ENCODE measurements at regions not wholly inside any gene's neighbourhood (a gene's known extent, or its start where the extent isn't known, plus 50 kb on each side); places are given as distances from the start of the nearest gene placed in this dataset.

- TF ChIP-seq ZFP30 (CRISPR knock-in tag; IDR thresholded peaks at IDR 0.05): no peak
- TF ChIP-seq PPARA (CRISPR knock-in tag; IDR thresholded peaks at IDR 0.05; ENCODE audit: borderline replicate concordance): no peak
- TF ChIP-seq TSHZ2 (CRISPR knock-in tag; IDR thresholded peaks at IDR 0.05): no peak
- no peak for TF ChIP-seq ZC3H10 (CRISPR knock-in tag; IDR thresholded peaks at IDR 0.05)
- TF ChIP-seq BACH2 (CRISPR knock-in tag; IDR thresholded peaks at IDR 0.05; ENCODE audit: borderline replicate concordance): no peak
- no peak for TF ChIP-seq ZFP3 (CRISPR knock-in tag; IDR thresholded peaks at IDR 0.05)
- TF ChIP-seq, protein P1, sequence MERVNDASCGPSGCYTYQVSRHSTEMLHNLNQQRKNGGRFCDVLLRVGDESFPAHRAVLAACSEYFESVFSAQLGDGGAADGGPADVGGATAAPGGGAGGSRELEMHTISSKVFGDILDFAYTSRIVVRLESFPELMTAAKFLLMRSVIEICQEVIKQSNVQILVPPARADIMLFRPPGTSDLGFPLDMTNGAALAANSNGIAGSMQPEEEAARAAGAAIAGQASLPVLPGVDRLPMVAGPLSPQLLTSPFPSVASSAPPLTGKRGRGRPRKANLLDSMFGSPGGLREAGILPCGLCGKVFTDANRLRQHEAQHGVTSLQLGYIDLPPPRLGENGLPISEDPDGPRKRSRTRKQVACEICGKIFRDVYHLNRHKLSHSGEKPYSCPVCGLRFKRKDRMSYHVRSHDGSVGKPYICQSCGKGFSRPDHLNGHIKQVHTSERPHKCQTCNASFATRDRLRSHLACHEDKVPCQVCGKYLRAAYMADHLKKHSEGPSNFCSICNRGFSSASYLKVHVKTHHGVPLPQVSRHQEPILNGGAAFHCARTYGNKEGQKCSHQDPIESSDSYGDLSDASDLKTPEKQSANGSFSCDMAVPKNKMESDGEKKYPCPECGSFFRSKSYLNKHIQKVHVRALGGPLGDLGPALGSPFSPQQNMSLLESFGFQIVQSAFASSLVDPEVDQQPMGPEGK (CRISPR knock-in tag; IDR thresholded peaks at IDR 0.05; ENCODE audit: borderline replicate concordance): no peak
- no peak for TF ChIP-seq ARNTL (CRISPR knock-in tag; IDR thresholded peaks at IDR 0.05; ENCODE audit: borderline replicate concordance, low read depth)
- TF ChIP-seq, protein P2, sequence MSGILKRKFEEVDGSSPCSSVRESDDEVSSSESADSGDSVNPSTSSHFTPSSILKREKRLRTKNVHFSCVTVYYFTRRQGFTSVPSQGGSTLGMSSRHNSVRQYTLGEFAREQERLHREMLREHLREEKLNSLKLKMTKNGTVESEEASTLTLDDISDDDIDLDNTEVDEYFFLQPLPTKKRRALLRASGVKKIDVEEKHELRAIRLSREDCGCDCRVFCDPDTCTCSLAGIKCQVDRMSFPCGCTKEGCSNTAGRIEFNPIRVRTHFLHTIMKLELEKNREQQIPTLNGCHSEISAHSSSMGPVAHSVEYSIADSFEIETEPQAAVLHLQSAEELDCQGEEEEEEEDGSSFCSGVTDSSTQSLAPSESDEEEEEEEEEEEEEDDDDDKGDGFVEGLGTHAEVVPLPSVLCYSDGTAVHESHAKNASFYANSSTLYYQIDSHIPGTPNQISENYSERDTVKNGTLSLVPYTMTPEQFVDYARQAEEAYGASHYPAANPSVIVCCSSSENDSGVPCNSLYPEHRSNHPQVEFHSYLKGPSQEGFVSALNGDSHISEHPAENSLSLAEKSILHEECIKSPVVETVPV (CRISPR knock-in tag; IDR thresholded peaks at IDR 0.05): no peak
- no peak for TF ChIP-seq SNAI2 (CRISPR knock-in tag; IDR thresholded peaks at IDR 0.05)
- TF ChIP-seq ESRRG (CRISPR knock-in tag; IDR thresholded peaks at IDR 0.05): no peak
- TF ChIP-seq ZNF8 (CRISPR knock-in tag; IDR thresholded peaks at IDR 0.05): no peak
- TF ChIP-seq POU6F1 (CRISPR knock-in tag; IDR thresholded peaks at IDR 0.05; ENCODE audit: borderline replicate concordance, low read depth): no peak
Observed at GRCh38 chr4:22268350-22269025, 247.4 kb downstream of the ADGRA3 start.
